Epithelial cell of esophagus (primary cell): ENCODE measurements at regions not wholly inside any gene's neighbourhood (a gene's known extent, or its start where the extent isn't known, plus 50 kb on each side); places are given as distances from the start of the nearest gene placed in this dataset.
A peak's percentile ranks its signal among the peaks of the same experiment; 100 is the strongest.

ENCODE experiments used
- DNase-seq: peaks from one replicate; pipeline ENCODE4 v3.0.0; 2010; ENCODE audit warnings: low read depth
- H3K4me3 ChIP-seq: 2 replicates; pipeline ENCODE4 v1.5.1; 2011; ENCODE audit warnings: mild to moderate bottlenecking, low read length, control low read depth
- TF ChIP-seq, protein P1 (sequence below): IDR thresholded peaks from 2 replicates; pipeline ENCODE4 v1.5.1; 2011; ENCODE audit warnings: low read depth, mild to moderate bottlenecking, low read length, control low read depth, inconsistent platforms; ENCODE audit not compliant: insufficient read depth; ENCODE audit errors: missing control alignments

DNA sequence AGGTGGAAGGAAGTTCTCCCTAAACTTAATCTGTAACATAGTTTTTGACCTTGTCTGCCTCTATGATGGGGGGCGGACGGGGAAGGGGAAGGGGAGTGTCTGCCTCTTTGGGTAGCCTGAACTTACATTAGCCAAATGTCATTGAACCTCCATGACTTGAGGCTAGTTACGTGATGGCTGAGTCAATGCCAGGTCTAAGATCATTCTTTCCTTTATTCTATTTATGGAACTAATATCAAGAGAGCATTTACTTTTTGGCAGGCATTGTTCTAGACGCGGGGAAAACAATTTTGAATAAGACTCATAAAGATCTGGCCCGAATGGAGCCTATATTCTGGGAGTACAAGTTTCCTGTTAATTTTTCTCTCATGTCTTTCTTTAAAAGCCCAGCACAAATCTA lies 340.7 kb upstream of the C2CD4B start:
- no peak for DNase-seq
- TF ChIP-seq, protein P1, sequence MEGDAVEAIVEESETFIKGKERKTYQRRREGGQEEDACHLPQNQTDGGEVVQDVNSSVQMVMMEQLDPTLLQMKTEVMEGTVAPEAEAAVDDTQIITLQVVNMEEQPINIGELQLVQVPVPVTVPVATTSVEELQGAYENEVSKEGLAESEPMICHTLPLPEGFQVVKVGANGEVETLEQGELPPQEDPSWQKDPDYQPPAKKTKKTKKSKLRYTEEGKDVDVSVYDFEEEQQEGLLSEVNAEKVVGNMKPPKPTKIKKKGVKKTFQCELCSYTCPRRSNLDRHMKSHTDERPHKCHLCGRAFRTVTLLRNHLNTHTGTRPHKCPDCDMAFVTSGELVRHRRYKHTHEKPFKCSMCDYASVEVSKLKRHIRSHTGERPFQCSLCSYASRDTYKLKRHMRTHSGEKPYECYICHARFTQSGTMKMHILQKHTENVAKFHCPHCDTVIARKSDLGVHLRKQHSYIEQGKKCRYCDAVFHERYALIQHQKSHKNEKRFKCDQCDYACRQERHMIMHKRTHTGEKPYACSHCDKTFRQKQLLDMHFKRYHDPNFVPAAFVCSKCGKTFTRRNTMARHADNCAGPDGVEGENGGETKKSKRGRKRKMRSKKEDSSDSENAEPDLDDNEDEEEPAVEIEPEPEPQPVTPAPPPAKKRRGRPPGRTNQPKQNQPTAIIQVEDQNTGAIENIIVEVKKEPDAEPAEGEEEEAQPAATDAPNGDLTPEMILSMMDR, result no peak
- no peak overlapping the region for H3K4me3 ChIP-seq

DNA sequence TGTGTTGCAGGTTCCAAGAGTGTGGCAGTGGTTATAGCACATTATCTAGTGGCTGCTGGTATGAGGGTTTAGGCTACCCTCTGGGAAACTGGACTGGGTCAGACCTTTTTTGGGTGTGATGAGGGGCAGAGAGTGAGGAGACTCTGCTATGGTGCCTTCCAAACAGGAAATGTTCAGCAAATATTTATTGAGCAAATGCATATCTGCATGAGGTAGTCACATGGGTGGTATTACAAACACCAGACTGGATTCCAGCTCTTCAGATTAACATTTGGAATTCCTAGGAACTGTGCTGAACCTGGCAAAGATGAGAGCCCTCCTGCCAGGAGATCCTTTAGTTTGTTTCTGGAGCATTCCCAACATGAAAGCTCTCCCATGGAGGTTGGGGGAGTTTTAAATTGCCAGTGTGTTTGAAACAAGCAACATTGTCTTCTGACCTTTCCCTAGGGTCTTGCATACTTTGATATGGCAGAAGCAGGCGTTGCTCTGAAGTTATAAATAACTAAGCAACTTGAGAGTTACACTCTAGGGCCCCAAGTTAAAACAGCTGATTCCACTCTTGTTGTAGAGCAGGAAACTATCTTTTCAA lies 341.2 kb upstream of the C2CD4B start:
- TF ChIP-seq, protein P1, result no peak
- peak; percentile 14 for DNase-seq
- H3K4me3 ChIP-seq, result no peak overlapping the region

DNA sequence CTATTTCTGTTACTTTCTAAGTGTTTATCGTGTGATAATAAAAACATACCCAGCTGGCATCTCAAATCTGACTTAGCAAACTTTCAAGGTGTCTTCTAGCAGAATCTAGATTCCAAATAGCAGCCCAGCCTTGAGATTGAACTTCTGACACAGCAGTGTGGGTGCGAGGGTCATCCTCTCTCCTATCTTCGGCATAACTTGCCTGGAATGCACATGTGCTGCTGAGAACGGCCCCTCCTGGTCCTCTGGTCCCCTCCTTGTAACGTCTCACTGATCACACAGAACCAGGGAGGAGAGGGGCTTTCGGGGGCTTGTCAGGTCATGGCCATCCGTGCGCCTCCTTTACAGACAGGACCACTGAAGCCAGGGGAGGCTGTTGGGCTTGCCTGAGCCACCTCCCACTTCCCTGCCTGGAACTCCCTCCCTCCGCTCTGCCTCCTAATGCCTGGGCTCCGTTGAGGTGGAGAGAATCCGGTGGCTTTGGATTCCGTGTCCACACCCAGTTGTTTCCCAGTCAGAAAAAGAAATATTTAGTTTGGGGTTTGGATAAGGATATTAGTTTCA lies 344.4 kb upstream of the C2CD4B start:
- DNase-seq, result no peak
- TF ChIP-seq, protein P1, result no peak
- no peak overlapping the region for H3K4me3 ChIP-seq

DNA sequence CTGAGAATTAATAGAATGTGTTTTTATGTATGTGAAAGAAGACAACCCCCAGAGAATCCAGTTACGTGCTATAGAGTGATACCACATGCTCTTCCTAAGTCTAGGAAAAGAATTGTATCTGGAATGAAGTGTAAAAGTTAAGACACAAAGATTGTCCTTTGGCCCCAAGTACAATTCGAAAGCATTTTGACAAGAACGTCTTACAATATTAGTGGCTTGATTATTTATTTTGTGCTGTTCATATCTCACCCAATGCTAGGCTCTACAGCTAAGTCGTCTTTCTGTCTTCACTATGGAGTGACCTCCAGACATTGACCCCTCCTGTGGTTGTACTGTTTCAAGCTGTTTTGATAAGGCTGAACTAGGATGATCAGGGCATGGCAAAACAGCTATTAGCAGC lies 345.7 kb upstream of the C2CD4B start:
- TF ChIP-seq, protein P1, result no peak
- DNase-seq, result no peak
- H3K4me3 ChIP-seq, result no peak overlapping the region

DNA sequence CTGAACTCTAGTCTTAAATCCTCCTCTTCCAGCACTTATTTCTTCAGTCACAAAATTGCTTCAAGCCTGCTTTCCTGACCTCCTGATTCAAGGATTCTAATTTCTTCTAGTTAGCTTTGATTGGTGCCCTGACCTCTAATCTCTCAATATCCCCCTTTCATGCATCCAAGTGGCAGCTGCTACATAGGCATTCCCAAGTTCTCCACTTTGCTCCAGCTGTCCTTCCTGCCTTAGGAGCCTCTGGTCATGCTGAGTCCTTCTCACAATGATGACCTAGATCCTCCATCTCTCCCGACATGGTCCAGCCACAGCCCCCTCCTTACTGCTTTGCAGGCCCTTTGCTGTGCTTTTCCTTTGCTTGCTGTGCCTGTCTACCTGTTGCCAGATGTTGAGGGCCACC lies 347.8 kb upstream of the C2CD4B start:
- TF ChIP-seq, protein P1, result no peak
- H3K4me3 ChIP-seq, result no peak overlapping the region
- no peak for DNase-seq

DNA sequence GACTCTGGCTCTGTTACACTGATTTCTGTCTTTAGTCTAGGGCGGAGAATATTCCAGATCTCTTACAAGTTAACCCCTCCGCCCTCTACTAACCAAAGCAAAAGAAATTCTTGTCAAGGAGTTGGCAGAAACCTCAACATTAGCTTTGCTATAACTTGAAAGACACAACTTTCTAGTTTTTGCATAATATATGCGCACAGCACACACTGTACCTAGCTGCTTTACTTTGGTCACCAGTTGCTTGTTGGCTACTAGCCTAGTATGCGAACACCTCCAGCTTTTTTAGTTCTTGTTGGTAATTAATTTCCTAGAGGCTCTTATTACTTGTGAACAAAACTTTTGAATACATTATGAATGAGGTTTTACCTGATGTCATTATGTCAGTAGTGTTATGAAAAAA lies 348.8 kb upstream of the C2CD4B start:
- DNase-seq, result no peak
- TF ChIP-seq, protein P1, result no peak

More for the DNA sequence above, 348.8 kb upstream of the C2CD4B start:
- H3K4me3 ChIP-seq, result no peak overlapping the region
